RWPE2 (cell line): ENCODE measurements at regions not wholly inside any gene's neighbourhood (a gene's known extent, or its start where the extent isn't known, plus 50 kb on each side); places are given as distances from the start of the nearest gene placed in this dataset.

Source experiments
- ATAC-seq: fragments of 200-7000 bp; cut with Tn5 transposase; 3 replicates; pipeline ENCODE4 v1.9.1; 2021; ENCODE audit warnings: low read depth
- DNase-seq: peaks from one replicate; pipeline ENCODE4 v3.0.0-alpha.2; 2020; ENCODE audit warnings: low spot score
- H3K27ac ChIP-seq: fragments of 450-650 bp; 2 replicates; pipeline ENCODE4 v1.5.1; 2017; ENCODE audit warnings: mild to moderate bottlenecking; ENCODE audit not compliant: poor library complexity, severe bottlenecking
- H3K27me3 ChIP-seq: fragments of 250-450 bp; sonication (Bioruptor Pico); 2 replicates; pipeline ENCODE4 v1.5.1; 2021; ENCODE audit warnings: mild to moderate bottlenecking, moderate library complexity; ENCODE audit not compliant: insufficient read depth, poor library complexity, severe bottlenecking
- H3K36me3 ChIP-seq: fragments of 250-450 bp; sonication (Bioruptor Pico); 2 replicates; pipeline ENCODE4 v1.5.1; 2020; ENCODE audit warnings: low read depth, mild to moderate bottlenecking, moderate library complexity
- H3K4me1 ChIP-seq: fragments of 250-450 bp; sonication (Bioruptor Pico); 2 replicates; pipeline ENCODE4 v1.5.1; 2021; ENCODE audit warnings: mild to moderate bottlenecking, moderate library complexity; ENCODE audit not compliant: insufficient read depth, poor library complexity, severe bottlenecking
- H3K4me3 ChIP-seq: fragments of 250-450 bp; sonication (Bioruptor Pico); 2 replicates; pipeline ENCODE4 v1.5.1; 2021; ENCODE audit warnings: mild to moderate bottlenecking, moderate library complexity; ENCODE audit not compliant: severe bottlenecking
- H3K9me3 ChIP-seq: fragments of 250-450 bp; sonication (Bioruptor Pico); 2 replicates; pipeline ENCODE4 v1.5.1; 2021; ENCODE audit warnings: mild to moderate bottlenecking, moderate library complexity; ENCODE audit not compliant: severe bottlenecking
- CTCF ChIP-seq: fragments of 450-650 bp; IDR thresholded peaks from one replicate; pipeline ENCODE4 v1.5.1; 2017; ENCODE audit warnings: mild to moderate bottlenecking, moderate library complexity; ENCODE audit not compliant: poor library complexity, severe bottlenecking

GRCh38 chr18:78636260-78636659, 343.4 kb upstream of the SALL3 start:
- no peak for TF ChIP-seq CTCF
- Histone ChIP-seq H3K4me3 (no peak overlapping the region), H3K27ac (no peak overlapping the region), H3K27me3 (no peaks in the 10 kb centered on the region), H3K9me3 (peaks cover 3% of the 10 kb centered on the region), H3K36me3 (no peaks in the 10 kb centered on the region), H3K4me1 (peaks cover 4% of the 10 kb centered on the region)
- DNase-seq (peak; percentile 14), ATAC-seq (no peak)

DNA sequence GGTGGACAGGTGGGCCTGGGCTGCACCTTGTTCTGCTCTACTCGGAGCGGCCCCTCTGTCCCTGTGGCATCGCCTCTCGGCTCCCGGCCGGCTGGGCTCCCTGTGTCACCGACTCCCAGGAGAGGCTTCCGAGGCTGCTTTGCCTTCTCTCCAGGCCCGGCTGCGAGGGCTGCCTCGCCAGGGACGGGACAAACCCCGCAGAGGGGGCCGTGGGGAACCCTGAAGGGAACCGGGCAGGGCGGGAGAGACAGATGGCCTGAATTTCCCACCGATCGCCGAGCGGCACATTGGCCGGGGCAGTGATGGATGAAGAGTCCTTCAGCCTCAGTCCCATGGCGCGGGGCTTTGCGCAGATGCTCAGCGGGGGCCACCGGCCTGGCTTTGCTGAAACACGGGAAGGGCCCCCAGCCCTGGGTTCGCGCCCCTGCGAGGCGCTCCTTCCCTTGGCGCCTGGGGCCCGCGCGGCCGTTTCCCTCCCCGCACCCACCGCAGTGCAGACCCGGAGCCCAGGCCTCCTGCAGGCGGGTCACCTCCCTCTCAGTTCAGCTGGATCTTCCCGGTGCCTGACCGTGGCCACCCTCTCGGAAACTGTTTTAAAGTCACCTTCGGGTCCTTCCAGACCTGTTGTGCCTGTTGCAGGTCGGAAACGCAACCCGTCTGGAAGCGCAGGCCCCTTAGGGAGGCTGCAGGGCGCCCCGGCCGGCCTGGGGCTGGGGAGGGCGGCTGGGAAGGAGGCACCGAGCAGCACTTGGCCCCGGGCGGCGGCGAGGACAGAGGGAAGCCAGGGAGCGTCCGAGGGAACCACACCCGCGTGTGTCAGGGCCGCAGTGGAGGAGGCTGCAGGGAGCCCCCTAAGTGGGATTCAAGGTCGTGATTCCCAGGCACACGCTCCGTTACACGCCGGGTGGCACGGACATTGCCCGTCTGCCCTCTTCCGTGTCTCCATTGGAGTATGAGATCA, 341.9 kb upstream of the SALL3 start:
- Histone ChIP-seq H3K9me3 (peaks cover 3% of the 10 kb centered on the region), H3K27me3 (no peaks in the 10 kb centered on the region), H3K27ac (no peak overlapping the region), H3K4me3 (no peak overlapping the region), H3K36me3 (no peaks in the 10 kb centered on the region), H3K4me1 (no peaks in the 10 kb centered on the region)
- no peak for ATAC-seq
- DNase-seq, result peak; percentile 51
- no peak for TF ChIP-seq CTCF

DNA sequence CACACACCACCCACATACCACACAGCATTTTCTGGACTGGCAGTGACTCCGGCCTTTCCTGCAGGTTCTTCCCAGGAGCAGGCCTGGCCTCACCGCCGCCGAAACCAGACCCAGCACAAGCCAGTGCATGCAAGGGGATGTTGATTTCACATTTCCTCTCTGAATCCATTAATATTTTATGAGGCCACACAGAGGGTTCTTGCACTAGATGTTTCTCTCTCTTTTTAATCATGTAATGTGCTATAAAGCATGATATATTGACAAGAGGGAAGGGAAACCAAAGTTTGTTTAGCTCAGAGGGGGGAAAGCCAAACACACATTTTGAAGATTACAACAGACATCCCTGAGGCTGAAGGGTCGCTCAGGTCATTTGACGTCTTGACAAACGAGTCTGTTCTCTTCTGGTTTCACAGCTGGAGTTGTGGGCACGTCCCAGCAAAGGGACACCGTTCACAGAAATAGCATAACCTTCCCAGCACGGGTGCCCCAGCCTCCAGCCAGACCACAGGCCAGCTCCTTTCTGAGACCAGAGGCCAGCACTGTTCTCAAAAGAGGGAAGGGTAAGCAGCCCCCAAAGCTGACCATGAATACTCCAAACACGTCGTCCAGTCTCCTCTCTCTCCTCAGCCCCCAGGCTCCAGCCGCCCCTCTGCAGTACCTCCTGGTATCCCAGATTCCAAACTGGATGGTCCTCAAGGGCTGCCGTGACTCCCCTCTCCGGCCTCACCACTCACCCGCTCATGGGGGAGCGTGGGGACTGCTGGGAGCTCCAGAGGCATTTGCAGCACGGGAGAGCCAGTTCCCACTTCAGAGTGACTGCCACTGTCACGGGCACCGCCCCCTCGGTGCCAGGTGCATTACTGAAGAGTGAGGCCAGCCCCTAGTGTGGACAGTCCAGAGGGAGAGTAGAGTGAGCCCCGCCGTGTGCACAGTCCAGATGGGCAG, 340.3 kb upstream of the SALL3 start:
- TF ChIP-seq CTCF, result no peak
- Histone ChIP-seq H3K27ac (peak overlapping the region; percentile 25), H3K4me3 (no peak overlapping the region), H3K9me3 (peaks cover 3% of the 10 kb centered on the region), H3K27me3 (no peaks in the 10 kb centered on the region), H3K36me3 (no peaks in the 10 kb centered on the region), H3K4me1 (no peaks in the 10 kb centered on the region)
- ATAC-seq, result peak; percentile 38; the same call in 2 of the 3 replicates
- DNase-seq, result peak; percentile 27

DNA sequence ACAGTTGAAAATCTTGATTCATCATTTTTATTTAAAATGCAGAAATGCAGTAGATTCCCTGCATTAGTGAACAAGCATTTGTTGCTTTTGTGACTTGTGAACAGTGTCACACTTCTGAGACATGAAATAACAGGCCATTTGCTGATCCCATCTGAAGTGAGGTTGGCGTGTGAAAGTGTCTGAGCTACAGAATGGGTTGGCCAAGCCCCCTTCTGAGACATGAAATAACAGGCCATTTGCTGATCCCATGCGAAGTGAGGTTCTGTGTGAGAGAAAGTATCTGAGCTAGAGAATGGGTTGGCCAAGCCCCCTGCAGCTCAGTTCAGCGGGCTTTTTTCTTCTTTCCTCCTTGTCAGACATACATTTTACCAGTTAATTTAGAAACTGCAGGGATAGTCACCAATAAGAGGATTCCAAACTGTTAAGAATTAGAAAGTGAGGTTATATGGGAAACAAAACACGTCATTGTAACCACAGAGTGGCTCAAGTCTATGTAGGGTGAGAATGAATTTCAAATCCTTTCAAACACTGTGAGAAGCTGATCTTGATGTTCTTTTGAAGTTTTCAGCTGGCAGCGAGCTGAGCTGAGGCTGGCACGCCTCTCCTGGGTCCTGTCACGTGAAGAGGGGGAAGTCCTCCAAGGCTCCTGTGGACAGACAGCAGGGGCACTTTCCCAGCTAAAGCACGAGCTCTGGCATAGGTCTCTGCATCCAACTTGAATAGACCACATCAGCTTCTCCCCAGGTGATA, 339.2 kb upstream of the SALL3 start:
- H3K27ac ChIP-seq, result no peak overlapping the region
- H3K4me3 ChIP-seq, result no peak overlapping the region
- TF ChIP-seq CTCF, result no peak

More for the DNA sequence above, 339.2 kb upstream of the SALL3 start:
- Histone ChIP-seq H3K4me1 (no peaks in the 10 kb centered on the region), H3K9me3 (peaks cover 3% of the 10 kb centered on the region), H3K27me3 (no peaks in the 10 kb centered on the region), H3K36me3 (no peaks in the 10 kb centered on the region)
- ATAC-seq (no peak), DNase-seq (no peak)
